Fibroblast of skin of left quadriceps (primary cell): ENCODE measurements at regions not wholly inside any gene's neighbourhood (a gene's known extent, or its start where the extent isn't known, plus 50 kb on each side); places are given as distances from the start of the nearest gene placed in this dataset.
"Not testable (repeated sequence)": the region's sequence is repeated elsewhere in the genome, so short reads cannot be mapped to it uniquely, and the experiment has no call there.

Experiments used
- DNase-seq, 2 experiments: peaks; one replicate each; pipeline ENCODE4 v3.0.0-alpha.2; 2013; ENCODE audit warnings: low read depth in 2 of 2

- DNase-seq, result no peak
These were observed 277.6 kb upstream of the PLEKHG7 start for GRCh38 chr12:92425165-92425564.

GRCh38 chr12:92424338-92424737 lies 278.5 kb upstream of the PLEKHG7 start:
- DNase-seq, result peak; percentile 16 to 20

- no peak for DNase-seq
These were observed 276.1 kb upstream of the BTG1 start for GRCh38 chr12:92421701-92422100.

GRCh38 chr12:92421042-92421441 lies 275.4 kb upstream of the BTG1 start:
- DNase-seq, result no peak

GRCh38 chr12:92419201-92419600 lies 273.6 kb upstream of the BTG1 start:
- DNase-seq, result no peak

- DNase-seq, result no peak
These were observed 272.7 kb upstream of the BTG1 start for GRCh38 chr12:92418381-92418780.

- no peak for DNase-seq
These were observed 271.7 kb upstream of the BTG1 start for GRCh38 chr12:92417373-92417772.

- no peak for DNase-seq
These were observed 270.8 kb upstream of the BTG1 start for GRCh38 chr12:92416385-92416812.

GRCh38 chr12:92414170-92415070 lies 268.8 kb upstream of the BTG1 start:
- no peak for DNase-seq

GRCh38 chr12:92413286-92413685 lies 267.6 kb upstream of the BTG1 start:
- DNase-seq, result no peak

- no peak for DNase-seq
These were observed 267.2 kb upstream of the BTG1 start for GRCh38 chr12:92412856-92413255.

GRCh38 chr12:92411687-92412086 lies 266.0 kb upstream of the BTG1 start:
- DNase-seq, result no peak

- peak; percentile 9 to 10 for DNase-seq
These were observed 262.6 kb upstream of the BTG1 start for GRCh38 chr12:92408072-92408900.

- not testable (repeated sequence) for DNase-seq
These were observed 260.9 kb upstream of the BTG1 start for GRCh38 chr12:92406404-92407070.

- DNase-seq, result not testable (repeated sequence)
These were observed 260.2 kb upstream of the BTG1 start for GRCh38 chr12:92405801-92406251.

- DNase-seq, result no peak
These were observed 259.3 kb upstream of the BTG1 start for GRCh38 chr12:92404921-92405320.

GRCh38 chr12:92404259-92404894 lies 258.7 kb upstream of the BTG1 start:
- no peak for DNase-seq

GRCh38 chr12:92403210-92404175 lies 257.8 kb upstream of the BTG1 start:
- no peak for DNase-seq

GRCh38 chr12:92402415-92402814 lies 256.8 kb upstream of the BTG1 start:
- DNase-seq, result no peak

GRCh38 chr12:92400006-92400405 lies 254.4 kb upstream of the BTG1 start:
- no peak for DNase-seq
